HG02623 (cell line): ENCODE measurements at regions not wholly inside any gene's neighbourhood (a gene's known extent, or its start where the extent isn't known, plus 50 kb on each side); places are given as distances from the start of the nearest gene placed in this dataset.

Source experiments
- ATAC-seq: cut with Tn5 transposase; IDR thresholded peaks from one replicate; pipeline ENCODE4 v1.9.1; 2021; ENCODE audit warnings: moderate library complexity; ENCODE audit not compliant: unreplicated experiment

DNA sequence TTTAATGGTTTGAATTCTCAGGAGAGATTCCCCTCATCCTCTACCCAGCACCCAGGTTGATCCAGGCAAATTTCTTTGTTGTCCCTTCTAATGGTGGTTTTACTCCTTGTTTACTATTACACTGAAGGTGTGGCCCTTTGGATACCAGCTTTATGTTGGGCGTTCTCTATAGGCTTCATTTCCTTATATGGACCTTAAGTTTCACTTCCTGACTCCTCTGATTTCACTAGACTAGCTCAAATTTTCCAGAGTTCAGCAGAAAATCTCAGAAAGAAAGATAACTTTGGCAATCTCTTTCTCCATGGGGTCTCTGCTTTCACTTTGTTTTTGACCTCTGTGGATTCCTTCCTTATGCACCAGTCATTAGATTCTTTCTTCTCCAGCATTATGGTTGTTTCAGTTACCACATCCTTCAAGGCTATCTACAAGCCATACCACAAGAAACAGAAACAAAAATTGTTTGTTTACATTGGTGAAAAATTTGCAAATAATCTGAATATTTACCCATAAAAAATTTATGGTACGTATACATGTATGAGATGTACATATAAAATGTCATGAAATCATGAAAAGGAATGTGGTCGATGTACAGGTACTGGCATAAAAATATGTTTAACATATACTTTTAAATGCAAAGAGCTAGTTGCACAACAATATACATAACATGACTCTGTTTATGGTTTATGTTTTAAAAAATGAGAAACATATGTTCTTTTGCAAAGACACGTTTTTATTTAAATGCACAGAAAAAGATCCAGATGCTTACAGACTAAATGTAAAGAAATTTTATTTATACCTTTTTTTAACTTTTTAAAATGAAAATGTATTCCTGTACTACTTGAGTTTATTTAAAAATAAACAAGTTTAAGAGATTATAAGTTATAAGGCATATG, 212.6 kb downstream of the LACC1 start:
- no peak for ATAC-seq

DNA sequence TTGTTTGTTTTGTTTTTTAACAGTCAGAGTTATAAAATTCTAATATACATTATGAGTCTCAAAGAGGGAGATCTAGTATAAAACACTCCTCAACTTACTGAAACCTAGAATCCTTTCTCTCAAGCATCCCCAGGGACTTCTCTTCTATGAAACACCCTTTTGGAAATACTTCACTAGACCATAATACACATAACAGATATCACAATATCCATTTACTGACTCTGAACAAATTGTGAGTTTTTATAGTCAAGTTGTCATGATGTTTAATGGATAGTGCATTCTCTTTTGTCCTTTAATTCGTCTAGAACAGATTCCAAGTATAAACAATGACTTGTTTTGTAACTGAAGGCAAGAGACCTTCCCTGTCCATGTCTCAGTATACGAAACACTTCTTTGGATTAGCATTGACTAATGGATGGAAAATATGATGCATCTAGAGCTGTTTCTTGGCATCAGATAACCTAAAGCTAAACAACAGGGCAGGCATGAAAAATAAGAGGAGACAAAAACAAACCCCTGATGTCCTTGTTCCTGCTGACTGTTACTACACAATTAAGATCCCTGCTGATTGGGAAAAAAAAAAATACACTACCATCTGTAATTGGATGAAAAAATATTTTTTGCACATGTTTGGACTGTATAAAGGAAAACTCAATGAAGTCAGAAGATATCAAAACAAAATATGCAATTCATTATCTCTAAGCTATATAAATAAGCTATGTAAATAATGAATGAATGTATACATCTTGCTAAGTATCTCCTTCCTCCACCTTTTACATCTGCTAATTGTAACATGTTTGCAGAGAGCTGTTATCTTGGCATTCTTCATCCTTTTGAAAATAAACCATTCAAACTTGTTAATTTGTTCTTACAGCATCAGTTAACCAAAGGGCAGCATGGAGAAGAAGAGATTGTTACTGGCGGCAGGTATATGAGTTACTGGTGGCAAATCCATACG, 214.2 kb downstream of the LACC1 start:
- no peak for ATAC-seq

DNA sequence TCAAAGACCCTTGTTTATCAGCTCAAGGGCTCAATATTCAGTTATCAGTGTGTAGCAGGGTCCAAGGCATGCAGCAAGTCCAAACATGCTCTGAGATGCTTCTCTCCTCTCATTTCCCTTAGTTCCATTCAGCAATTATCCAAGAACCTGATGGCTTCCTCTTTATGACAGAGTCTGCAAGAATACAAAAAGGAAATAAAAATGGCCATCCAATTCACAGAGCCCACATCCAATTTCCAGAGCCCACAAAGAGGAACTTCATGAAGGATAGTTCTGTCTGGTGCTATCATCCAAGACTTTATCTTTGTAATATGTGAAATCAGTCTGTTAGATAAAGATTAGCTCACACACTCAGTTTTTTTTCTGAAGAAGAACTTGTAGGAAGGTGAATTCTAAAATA, 217.2 kb downstream of the LACC1 start:
- ATAC-seq = no peak

DNA sequence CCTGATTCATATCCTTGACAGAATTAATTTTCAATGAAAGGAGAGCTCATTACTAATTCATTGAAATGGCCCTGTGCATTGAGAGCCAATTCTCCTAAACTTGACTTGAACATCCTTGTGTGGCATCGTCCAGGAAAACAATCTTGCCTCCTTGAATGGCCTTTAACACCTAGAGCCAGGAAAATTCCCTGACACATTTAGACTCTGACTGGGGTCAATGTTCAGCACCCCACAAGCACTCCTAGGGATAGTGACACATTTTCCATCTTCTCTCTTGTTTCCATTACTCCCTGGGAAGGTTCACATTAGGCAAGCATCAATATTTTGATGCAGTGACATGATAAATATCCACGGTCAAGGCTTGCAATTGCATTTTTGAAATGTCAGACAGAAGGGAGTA, 218.9 kb downstream of the LACC1 start:
- ATAC-seq = no peak

DNA sequence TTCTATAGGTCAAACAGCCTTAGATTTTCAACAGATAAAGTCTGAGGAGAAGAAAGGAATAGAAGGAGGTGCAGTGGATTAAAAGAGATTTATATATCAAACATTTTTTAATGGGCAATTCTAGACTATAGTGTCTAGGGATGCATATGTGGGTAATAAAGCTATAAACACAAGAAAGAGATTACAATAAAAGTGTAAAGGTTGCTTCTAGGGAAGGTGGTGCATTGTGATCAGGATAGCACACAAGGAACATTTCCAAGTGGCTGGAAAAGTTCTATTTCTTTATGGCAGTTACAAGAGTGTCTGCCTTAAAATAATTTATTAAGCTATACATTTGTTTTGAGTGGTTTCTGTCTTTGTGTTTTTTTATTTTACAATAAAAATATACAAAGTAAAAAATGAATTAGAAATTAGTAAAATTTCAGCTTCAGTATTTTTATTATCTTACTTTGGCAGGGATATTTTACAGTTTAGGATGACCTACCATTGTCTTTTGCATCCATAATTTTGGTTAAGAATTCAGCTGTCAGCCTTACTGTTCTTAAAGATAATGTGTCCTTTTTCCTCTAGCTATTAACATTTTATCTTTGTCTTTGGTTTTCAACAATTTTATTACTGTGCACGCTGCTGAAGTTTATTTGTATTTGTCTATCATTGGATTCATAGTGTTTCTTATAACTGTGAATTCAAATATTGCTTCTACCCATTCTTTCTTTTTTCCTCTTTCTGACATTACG, 221.8 kb downstream of the LACC1 start:
- ATAC-seq = no peak

DNA sequence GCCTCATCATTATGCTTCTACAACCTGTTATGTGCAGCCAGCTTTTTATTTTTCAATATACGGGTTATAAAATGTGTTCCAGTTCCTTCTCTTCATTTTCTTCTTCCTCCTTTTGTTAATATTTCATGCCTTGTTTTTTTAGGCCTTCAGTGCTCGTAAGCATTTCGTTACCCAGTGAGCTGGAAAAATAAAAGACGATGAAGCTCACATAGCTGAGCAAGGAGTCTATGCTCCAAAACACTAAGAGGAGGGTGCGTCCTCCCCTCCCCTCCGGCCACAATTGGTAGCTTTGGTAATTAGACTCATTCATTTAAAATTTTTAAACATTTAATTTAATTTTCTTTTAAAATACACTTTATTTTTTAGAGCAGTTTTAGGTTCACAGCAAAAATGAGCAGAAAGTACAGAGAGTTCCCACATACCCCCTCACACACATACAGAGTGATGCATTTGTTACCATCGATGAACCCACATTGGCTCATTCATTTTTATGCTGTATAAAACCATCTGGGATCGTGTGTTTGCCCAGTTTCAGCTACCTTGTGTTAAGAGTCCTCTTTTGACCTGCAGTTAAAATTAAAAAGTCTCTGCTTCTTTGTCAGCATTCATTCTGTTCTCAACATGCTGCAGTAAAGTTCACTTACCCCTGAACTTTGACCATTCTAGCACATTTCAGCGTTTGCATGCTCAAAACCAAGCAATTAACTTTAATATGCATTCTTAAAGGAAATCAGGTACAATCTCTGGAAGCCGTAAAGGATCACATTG, 223.9 kb downstream of the LACC1 start:
- ATAC-seq = no peak

DNA sequence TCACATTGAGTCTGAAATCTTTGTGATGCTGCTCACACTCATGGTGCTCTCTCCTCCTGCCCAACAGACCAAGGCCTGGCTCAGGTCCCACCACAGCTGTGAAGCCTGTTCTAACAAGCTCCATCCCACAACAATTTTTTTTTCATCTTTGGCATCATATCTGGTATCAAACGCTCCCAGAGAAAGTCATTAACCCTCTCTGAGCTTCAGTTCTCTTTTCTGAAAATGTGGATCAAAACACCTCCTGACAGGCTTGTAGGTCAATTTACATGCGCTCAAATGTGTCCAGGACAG, 224.4 kb downstream of the LACC1 start:
- no peak for ATAC-seq

DNA sequence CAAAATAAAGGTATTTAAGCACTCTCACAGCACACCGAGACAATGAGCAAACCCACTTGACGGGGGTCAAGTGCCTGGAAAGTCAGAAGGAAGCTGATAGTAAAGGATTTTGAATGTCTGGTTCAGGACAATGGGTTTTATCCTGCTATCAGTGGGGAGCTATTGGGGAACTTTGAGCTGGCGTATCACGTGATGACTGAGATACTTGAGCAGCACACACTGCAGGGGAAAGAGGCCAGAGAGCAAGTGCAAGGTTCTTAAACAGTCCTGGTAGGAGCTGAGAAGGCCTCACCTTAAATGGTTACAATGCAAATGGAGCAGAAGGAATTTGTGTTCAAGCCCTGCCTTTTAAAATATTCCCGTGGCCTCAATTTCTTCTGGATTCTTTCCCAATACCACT, 225.3 kb downstream of the LACC1 start:
- no peak for ATAC-seq

DNA sequence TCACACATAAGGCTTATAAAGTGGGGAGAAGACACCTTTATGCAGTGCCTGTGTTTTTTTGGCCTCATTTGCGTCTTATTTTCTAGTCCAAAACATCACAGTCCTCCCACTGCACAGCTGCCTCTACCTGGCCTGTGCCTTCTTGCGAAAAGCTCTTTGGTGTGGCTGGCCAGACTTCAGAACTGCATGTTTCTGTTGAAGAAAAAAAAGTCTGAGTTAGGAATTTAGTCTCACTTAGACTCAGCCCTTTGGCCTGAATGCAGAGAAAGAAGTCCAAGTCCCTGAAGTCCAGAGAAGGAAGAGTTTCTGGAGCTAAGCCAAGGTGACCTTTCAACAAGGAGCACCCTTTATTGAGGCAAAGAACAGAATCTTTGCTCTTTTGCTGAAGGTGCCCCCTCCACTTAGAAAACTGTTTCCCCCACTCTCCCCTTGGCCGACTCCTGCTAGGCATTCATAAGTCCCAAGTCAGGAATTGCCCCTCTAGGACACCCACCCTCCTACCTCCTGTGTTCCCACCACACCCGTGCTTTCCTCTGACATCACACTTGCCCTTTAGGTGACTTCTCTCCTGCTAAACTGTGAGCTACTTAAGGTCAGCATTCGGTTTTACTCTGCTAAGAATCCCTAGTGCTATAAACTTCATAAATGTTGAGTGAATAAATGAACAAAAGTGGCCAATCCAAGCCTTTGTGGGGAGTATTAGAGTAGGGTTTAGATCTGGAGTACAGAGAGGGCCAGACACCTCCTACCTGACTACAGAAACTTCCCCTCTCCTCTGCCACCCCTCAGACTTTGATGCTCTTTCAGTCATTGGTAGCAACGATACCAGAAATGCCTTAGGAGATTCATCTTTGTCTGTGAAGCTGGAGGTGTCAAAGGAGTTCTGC, 226.8 kb downstream of the LACC1 start:
- no peak for ATAC-seq

DNA sequence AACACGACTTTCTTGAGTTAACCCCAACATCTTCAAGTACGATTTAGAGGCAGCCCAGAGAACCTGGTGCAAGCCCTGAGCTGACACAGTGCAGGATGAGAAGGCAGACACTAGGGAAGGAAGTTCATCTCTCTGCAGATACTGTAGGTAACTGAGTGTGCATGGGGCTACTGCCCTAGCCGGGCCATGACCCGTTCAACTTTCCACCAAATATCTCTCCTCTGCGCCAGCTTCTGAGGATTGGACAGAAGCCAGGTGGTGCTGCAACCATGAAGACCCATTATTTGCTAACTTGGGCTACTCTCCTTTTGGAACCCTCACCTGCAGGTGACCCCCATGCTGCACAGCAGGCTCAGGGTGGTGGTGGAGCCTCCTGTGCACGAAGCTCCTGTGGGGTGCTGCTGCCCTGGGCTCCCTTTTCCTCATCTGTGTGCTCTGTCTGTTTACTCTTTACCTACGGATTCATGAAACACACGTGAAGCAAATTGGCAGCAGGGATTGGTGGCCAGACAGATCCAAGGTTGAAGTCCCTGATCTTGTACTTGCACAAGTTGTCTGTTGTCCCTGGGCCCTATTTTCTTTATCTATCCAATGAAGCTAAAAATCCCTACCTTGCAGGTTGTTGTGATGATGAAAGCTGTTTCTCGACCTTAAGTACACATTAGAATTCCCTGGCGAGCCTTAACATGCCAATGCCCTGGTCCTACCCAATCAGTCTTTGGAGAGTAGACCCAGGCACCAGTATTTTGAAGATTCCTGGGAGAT, 227.8 kb downstream of the LACC1 start:
- no peak for ATAC-seq

DNA sequence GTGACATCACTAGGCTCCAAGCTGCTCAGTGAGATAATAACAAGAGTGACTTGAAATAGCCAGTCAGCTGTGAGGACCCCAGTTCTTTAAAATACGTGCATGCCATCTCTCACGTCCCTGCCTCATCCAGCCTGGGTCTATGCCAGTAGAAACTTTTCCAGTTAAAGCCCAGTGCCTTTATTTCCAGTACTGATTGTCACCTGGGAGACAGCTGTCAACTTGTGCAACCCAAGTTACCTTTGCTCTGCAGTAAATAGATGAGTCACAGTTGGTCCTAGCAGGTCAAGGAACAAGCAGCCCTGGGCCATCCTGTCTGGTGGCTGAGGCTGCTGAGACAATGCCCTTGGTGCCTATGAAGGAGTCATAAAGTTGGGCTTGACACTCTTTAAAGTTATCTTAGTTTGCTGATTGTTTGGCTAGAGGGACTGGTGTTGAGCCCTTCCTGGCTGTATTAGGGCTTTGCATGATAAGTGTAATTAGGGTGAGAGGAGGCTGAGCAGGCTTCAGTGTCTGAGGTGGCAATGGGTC, 228.7 kb downstream of the LACC1 start:
- ATAC-seq = no peak

DNA sequence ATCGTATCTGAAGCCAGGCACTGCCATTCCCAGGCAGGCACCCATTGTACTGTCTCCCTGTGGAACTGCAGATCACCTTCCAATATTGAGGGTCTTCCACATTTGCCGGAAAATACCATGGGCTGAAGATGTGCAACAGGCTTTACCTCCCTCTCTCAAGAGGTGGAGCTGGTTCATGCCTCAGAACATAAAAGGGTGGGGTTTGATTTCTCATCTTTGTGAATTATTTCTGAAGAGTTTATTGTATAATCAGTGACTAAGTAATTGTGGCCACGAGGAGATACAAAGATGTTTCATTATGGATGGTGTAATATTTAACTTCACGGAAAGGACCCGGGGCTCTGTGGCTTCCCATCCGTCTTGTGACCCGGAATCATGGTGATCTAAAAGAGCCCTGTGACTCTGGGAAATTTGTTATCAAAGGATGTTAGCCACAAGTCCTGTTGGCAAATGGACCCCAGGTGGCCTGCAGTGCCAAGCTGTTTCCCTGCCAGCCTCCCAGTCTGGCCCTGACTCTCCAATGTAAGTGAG, 230.5 kb downstream of the LACC1 start:
- ATAC-seq = no peak

DNA sequence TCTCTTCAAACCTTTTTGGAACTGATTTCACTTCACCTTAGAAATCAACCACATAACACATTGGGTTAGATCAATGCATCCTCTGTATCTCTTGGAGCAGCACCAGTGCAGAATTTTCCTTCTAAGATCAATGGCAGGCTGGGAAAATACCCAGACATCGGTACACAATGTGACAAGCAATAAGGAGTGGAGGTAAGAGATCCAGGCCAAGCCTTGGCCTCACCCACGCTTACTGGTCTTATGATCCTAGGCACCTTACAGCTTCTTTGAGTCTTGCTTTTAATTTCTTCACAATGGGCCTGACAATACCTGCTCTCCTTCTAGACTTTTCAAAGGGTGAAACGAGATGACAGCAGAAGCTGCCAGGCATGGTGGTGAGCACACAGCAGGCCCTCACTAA, 232.0 kb downstream of the LACC1 start:
- ATAC-seq = no peak

DNA sequence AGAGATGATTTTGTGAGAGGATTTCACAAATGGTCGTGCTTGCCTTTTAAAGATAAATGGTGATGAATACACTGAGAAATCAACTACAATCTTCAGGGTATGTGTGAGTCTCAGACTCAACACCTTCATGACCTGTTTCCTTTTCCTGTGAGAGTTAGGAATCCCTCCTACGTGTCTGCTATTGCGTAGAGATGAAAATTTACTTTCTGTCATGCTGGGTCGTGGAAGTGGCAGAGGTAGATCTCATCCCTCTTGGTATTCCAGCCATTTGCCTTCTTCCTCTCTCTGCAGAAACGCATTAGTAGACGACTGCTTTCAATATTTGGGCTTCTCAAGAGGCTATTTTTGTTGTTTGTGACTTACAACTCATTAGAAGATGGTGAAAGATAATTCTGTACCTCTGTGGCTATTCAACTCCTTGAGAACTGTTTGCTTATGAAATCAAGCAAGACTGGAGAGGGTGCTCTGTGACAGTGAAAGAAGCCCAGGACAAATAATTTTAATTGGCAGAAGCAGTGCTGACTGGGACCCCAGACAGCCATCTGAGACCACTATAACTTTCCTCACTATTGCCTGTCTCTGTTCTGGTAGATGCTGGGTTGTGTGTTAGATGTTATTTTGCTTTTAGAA, 233.1 kb downstream of the LACC1 start:
- no peak for ATAC-seq

DNA sequence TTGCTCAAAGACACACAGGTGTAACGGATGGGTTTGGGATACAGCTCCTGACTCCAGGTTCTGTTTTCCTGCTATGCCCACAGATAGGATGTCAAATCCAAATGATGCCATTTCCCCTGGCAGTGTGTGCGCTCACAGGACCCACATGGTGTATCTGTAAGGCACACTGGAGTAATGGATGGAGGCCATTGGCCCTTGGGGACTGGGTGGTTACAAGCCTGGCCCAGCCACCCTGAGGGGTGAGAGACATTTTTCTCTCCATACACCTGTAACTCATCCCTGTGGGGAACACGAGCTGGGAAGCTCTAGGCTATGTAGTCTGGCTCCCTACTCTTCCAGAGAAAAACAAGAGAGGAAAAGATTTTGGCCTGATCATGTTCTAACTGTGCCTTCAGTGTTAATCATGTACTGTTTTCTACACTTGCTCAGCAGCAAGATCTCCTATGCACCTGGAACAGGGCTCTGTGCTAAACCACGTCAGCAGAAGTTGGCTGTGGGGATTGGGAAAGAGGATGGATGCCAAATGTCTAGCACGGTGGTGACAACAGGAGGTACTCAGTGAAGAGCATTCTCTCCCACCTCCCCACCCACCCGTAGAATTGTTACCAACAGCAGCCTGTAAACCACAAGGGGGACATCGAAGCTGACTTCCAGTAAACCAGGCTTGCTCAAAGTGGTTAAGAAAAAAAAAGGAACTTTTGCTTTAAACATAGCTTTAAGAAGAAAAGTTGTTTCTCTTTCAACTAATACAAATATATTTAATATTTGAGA, 237.0 kb downstream of the LACC1 start:
- ATAC-seq = no peak

DNA sequence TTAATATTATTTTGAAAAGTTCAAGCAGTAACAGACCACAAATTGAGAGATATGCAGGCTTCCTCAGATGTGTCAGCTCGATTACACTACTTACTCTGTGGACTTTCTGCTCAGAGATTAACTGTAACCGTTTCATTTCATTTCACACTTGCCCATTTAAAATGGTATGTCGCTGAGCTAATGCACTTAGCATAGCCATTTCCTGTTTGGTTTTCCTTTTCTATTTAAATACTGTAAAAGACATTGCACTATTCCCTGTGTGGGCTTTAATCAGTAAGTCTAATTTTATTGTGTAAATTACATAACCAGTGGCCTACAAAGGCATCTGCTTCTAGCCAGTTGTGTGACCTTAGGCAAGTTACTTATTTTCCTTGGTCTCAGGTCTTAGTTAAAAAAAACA, 237.6 kb downstream of the LACC1 start:
- ATAC-seq = no peak

DNA sequence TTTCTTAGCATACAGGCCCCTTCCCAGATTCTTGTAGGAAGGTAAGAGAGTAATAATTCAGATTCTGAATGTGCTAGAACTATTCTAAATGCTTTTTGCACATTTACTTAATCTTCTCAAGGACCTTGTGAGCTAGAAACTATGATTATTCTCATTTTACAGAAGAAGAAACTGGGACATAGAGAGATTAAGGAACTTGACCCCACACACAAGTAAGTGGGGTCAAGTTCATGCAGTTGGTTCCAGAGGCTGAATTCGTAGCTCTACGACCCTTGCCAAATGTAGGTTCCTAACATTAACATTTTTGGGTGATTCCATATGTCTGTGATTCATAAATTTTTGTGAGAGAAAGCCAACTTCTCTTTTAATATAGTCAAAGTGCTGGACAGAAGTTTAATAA, 238.1 kb downstream of the LACC1 start:
- ATAC-seq = no peak
